ENCODE measurements at regions not wholly inside any gene's neighbourhood (a gene's known extent, or its start where the extent isn't known, plus 50 kb on each side); places are given as distances from the start of the nearest gene placed in this dataset.

GRCh38 chr3:41073190-41073589, 126.1 kb upstream of the CTNNB1 start:
- H3K9me3 Mint-ChIP-seq (ENCODE audit: unreplicated experiment): no peaks in the 10 kb centered on the region
- H3K4me3 Mint-ChIP-seq (ENCODE audit: unreplicated experiment): no peak overlapping the region
- peaks cover 15% of the 10 kb centered on the region for H3K4me1 Mint-ChIP-seq (ENCODE audit: low read depth, unreplicated experiment)
- DNase-seq: no peak
- H3K27ac Mint-ChIP-seq (ENCODE audit: unreplicated experiment): no peak overlapping the region
- TF ChIP-seq, protein P1, sequence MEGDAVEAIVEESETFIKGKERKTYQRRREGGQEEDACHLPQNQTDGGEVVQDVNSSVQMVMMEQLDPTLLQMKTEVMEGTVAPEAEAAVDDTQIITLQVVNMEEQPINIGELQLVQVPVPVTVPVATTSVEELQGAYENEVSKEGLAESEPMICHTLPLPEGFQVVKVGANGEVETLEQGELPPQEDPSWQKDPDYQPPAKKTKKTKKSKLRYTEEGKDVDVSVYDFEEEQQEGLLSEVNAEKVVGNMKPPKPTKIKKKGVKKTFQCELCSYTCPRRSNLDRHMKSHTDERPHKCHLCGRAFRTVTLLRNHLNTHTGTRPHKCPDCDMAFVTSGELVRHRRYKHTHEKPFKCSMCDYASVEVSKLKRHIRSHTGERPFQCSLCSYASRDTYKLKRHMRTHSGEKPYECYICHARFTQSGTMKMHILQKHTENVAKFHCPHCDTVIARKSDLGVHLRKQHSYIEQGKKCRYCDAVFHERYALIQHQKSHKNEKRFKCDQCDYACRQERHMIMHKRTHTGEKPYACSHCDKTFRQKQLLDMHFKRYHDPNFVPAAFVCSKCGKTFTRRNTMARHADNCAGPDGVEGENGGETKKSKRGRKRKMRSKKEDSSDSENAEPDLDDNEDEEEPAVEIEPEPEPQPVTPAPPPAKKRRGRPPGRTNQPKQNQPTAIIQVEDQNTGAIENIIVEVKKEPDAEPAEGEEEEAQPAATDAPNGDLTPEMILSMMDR (IDR thresholded peaks at IDR 0.05; ENCODE audit: partially characterized antibody, unreplicated experiment): no peak
- H3K27me3 Mint-ChIP-seq (ENCODE audit: unreplicated experiment): peaks cover 4% of the 10 kb centered on the region
- H3K36me3 Mint-ChIP-seq (ENCODE audit: unreplicated experiment): no peaks in the 10 kb centered on the region

GRCh38 chr3:41075975-41076374, 123.3 kb upstream of the CTNNB1 start:
- no peaks in the 10 kb centered on the region for H3K36me3 Mint-ChIP-seq (ENCODE audit: unreplicated experiment)
- H3K9me3 Mint-ChIP-seq (ENCODE audit: unreplicated experiment): no peaks in the 10 kb centered on the region
- no peak for DNase-seq
- TF ChIP-seq, protein P1 (IDR thresholded peaks at IDR 0.05; ENCODE audit: partially characterized antibody, unreplicated experiment): no peak
- peaks cover 11% of the 10 kb centered on the region for H3K4me1 Mint-ChIP-seq (ENCODE audit: low read depth, unreplicated experiment)
- peaks cover 7% of the 10 kb centered on the region for H3K27me3 Mint-ChIP-seq (ENCODE audit: unreplicated experiment)
- no peak overlapping the region for H3K4me3 Mint-ChIP-seq (ENCODE audit: unreplicated experiment)
- H3K27ac Mint-ChIP-seq (ENCODE audit: unreplicated experiment): no peak overlapping the region

- TF ChIP-seq, protein P1 (IDR thresholded peaks at IDR 0.05; ENCODE audit: partially characterized antibody, unreplicated experiment): no peak
- H3K36me3 Mint-ChIP-seq (ENCODE audit: unreplicated experiment): no peaks in the 10 kb centered on the region
- H3K9me3 Mint-ChIP-seq (ENCODE audit: unreplicated experiment): no peaks in the 10 kb centered on the region
- peaks cover 7% of the 10 kb centered on the region for H3K27me3 Mint-ChIP-seq (ENCODE audit: unreplicated experiment)
- H3K27ac Mint-ChIP-seq (ENCODE audit: unreplicated experiment): no peak overlapping the region
- peaks cover 11% of the 10 kb centered on the region for H3K4me1 Mint-ChIP-seq (ENCODE audit: low read depth, unreplicated experiment)
- H3K4me3 Mint-ChIP-seq (ENCODE audit: unreplicated experiment): no peak overlapping the region
- no peak for DNase-seq
Measured at GRCh38 chr3:41076399-41076798, 122.9 kb upstream of the CTNNB1 start.

GRCh38 chr3:41080141-41080540, 119.2 kb upstream of the CTNNB1 start:
- H3K4me1 Mint-ChIP-seq (ENCODE audit: low read depth, unreplicated experiment): peaks cover 11% of the 10 kb centered on the region
- H3K4me3 Mint-ChIP-seq (ENCODE audit: unreplicated experiment): no peak overlapping the region
- H3K27ac Mint-ChIP-seq (ENCODE audit: unreplicated experiment): no peak overlapping the region
- TF ChIP-seq, protein P1 (IDR thresholded peaks at IDR 0.05; ENCODE audit: partially characterized antibody, unreplicated experiment): no peak
- peaks cover 4% of the 10 kb centered on the region for H3K27me3 Mint-ChIP-seq (ENCODE audit: unreplicated experiment)
- no peaks in the 10 kb centered on the region for H3K36me3 Mint-ChIP-seq (ENCODE audit: unreplicated experiment)
- H3K9me3 Mint-ChIP-seq (ENCODE audit: unreplicated experiment): no peaks in the 10 kb centered on the region
- no peak for DNase-seq

DNA sequence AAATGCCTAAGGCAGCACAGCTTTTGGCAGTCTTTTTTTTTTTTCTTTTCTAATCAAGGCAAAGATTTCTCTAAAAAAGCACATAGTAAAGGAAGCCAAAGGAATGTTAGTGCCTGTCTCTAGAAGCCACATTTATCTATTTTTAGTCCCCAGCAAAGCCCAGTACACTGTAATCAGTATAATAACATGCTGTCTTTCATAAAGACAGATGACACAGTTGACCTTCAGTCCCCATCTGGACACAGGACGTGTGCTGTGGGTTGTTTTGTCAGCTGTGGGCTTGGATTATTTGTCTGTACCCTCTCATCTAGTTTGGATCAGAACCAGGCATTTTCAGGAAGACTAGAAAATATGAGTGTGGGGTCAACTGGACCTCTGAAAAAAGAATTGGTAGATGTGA, 110.4 kb upstream of the CTNNB1 start:
- TF ChIP-seq, protein P1 (IDR thresholded peaks at IDR 0.05; ENCODE audit: partially characterized antibody, unreplicated experiment): no peak
- Mint-ChIP-seq H3K36me3 (ENCODE audit: unreplicated experiment) (peaks cover 5% of the 10 kb centered on the region), H3K9me3 (ENCODE audit: unreplicated experiment) (no peaks in the 10 kb centered on the region)

More for the DNA sequence above, 110.4 kb upstream of the CTNNB1 start:
- Mint-ChIP-seq H3K4me1 (ENCODE audit: low read depth, unreplicated experiment) (peaks cover 12% of the 10 kb centered on the region), H3K27ac (ENCODE audit: unreplicated experiment) (no peak overlapping the region), H3K27me3 (ENCODE audit: unreplicated experiment) (no peaks in the 10 kb centered on the region), H3K4me3 (ENCODE audit: unreplicated experiment) (no peak overlapping the region)
- no peak for DNase-seq
